GM18868 (cell line): ENCODE measurements at regions not wholly inside any gene's neighbourhood (a gene's known extent, or its start where the extent isn't known, plus 50 kb on each side); places are given as distances from the start of the nearest gene placed in this dataset.

ENCODE experiments used
- ATAC-seq: cut with Tn5 transposase; IDR thresholded peaks from one replicate; pipeline ENCODE4 v1.9.1; 2021; ENCODE audit warnings: mild to moderate bottlenecking, moderate library complexity; ENCODE audit not compliant: unreplicated experiment

DNA sequence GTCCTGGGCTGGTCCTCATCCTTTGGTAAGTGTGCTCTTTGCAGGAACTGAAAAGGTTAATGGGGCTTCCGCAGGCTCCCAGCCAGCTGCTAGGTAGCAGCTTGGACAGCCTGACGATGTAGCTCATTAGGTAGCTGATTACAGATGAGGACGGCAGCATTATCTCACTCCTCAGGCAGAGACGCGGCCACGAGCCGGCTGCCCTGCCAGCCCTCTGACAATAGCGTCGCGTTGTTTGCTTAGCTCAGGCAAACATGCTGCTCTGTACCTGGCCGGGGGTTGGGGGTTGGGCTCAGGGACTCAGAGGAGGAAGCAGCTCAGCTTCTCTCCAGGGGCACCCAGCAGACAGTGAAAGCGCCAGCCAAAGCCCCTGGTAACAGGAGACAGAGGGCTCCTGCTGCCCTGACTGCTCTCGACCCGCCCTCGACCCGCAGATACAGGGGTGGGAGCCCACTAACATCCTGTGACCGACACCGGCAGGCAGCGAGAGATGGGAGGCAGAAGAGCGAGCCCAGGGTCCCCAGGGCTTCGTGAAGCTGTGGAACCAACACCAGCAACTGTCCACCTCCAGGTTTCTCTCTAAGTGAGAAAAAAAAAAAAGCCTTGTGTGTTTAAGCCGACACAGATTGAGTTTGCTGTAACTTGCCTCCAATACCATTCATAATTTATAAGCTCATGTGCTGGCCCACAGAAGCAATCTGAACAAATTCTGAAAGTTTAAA lies 53.4 kb upstream of the DLK1 start:
- no peak for ATAC-seq

- no peak for ATAC-seq
Measured at GRCh38 chr14:100673807-100674154, 52.9 kb upstream of the DLK1 start.

GRCh38 chr14:100674428-100674827 lies 52.3 kb upstream of the DLK1 start:
- no peak for ATAC-seq

DNA sequence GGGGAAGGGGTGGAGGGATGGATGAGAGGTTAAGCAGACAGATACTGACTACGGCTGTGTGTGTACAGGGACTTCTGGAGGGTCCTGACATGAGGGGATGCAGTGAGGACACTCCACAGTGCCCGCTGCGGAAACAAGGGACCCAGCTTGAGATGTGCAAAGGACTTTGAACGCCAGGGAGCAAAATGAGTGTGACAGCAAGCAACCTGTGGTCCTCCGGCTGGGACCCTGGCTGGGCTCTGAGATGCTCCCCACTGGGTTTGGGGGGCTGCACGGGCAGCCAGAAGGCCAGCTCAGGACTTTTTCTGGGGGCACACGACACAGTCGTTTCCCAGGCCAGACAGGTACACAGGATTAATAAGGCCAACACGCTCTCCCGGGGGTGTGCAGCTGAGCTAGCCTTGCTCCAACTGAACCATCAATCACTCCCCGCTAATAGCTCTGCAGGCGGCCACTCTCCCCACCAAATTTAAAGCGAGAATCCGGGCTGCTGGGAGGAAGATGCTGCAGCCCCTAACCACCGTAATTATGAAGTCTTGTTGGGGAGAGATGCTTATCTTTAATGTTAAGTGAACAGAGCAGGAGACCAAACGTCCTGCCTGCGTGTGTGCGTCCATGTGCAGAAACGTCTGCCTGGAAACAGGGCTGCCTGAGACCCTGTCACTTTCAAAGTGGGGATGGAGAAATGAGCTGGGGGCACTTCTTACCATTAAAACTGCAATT lies 51.6 kb upstream of the DLK1 start:
- ATAC-seq: no peak

- ATAC-seq: no peak
Measured at GRCh38 chr14:100675699-100676684, 50.7 kb upstream of the DLK1 start.
